ENCODE measurements at regions not wholly inside any gene's neighbourhood (a gene's known extent, or its start where the extent isn't known, plus 50 kb on each side); places are given as distances from the start of the nearest gene placed in this dataset.

- ATAC-seq (ENCODE audit: low read depth) = no peak
- Histone ChIP-seq H3K9me1 (ENCODE audit: insufficient read depth, low read length) (no peaks in the 10 kb centered on the region), H3K23ac (ENCODE audit: low read depth, low read length) (no peak overlapping the region), H2AFZ (replicated peaks; ENCODE audit: low read length, poor library complexity) (no peak overlapping the region), H3K9me3 (ENCODE audit: control insufficient read depth, insufficient read depth, low read length) (peaks cover 5% of the 10 kb centered on the region), H3K4ac (ENCODE audit: low read depth, low read length) (no peak overlapping the region), H4K8ac (ENCODE audit: low read depth in 2 of 2, low read length in 2 of 2) (no peak overlapping the region), H3K4me1 (ENCODE audit: control insufficient read depth, insufficient read depth, low read length) (no peaks in the 10 kb centered on the region), H3K14ac (replicated peaks; ENCODE audit: low read depth, low read length) (no peak overlapping the region), H2BK20ac (ENCODE audit: low read depth, low read length) (no peak overlapping the region), H3K27ac (ENCODE audit: insufficient read depth, low read length) (no peak overlapping the region), H2AK9ac (replicated peaks; ENCODE audit: low read depth, low read length, poor library complexity) (no peak overlapping the region), H2BK120ac (ENCODE audit: low read depth, low read length) (no peak overlapping the region), H3K36me3 (ENCODE audit: control insufficient read depth, insufficient read depth, low read length) (no peaks in the 10 kb centered on the region), H4K5ac (ENCODE audit: low read depth, low read length) (no peak overlapping the region), H2BK15ac (ENCODE audit: low read depth, low read length) (no peak overlapping the region), H4K91ac (ENCODE audit: insufficient read depth, low read depth, low read length) (no peak overlapping the region), H3K56ac (ENCODE audit: extremely low read depth, insufficient read depth, low read length) (no peak overlapping the region), H2AK5ac (ENCODE audit: low read depth, low read length) (no peak overlapping the region), H3K9ac (ENCODE audit: low read depth, low read length) (no peak overlapping the region), H3K4me3 (ENCODE audit: insufficient read depth, low read depth, low read length) (no peak overlapping the region), H3K18ac (ENCODE audit: low read depth, low read length) (no peak overlapping the region), H3K4me2 (ENCODE audit: low read depth, low read length) (no peak overlapping the region), H3K27me3 (ENCODE audit: control insufficient read depth, insufficient read depth, low read length) (no peaks in the 10 kb centered on the region), H4K20me1 (ENCODE audit: insufficient read depth, low read length) (no peaks in the 10 kb centered on the region), H2BK5ac (ENCODE audit: low read depth, low read length, poor library complexity, severe bottlenecking) (no peak overlapping the region), H3K79me1 (ENCODE audit: low read depth in 1 of 2, low read length in 2 of 2) (no peaks in the 10 kb centered on the region)
- no peak for TF ChIP-seq SMC3 (IDR thresholded peaks at IDR 0.05; ENCODE audit: low read depth, low read length)
- TF ChIP-seq MAZ (IDR thresholded peaks at IDR 0.05; ENCODE audit: borderline replicate concordance, low read depth, low read length) = no peak
- no peak for TF ChIP-seq RAD21 (IDR thresholded peaks at IDR 0.05; ENCODE audit: low read length)
- no peak for TF ChIP-seq RCOR1 (IDR thresholded peaks at IDR 0.05; ENCODE audit: insufficient replicate concordance, low read length)
- TF ChIP-seq CHD1 (IDR thresholded peaks at IDR 0.05; ENCODE audit: low read depth, low read length) = no peak
- no peak for TF ChIP-seq MXI1 (IDR thresholded peaks at IDR 0.05; ENCODE audit: borderline replicate concordance, low read depth, low read length)
- no peak for TF ChIP-seq RFX5 (IDR thresholded peaks at IDR 0.05; ENCODE audit: low read depth, low read length)
- no peak for TF ChIP-seq ELK1 (IDR thresholded peaks at IDR 0.05; ENCODE audit: borderline replicate concordance, low read depth, low read length)
- no peak for TF ChIP-seq POLR2A (IDR thresholded peaks at IDR 0.05; ENCODE audit: low read depth, low read length)
- no peak for TF ChIP-seq BHLHE40 (IDR thresholded peaks at IDR 0.05; ENCODE audit: low read depth, low read length)
- no peak for TF ChIP-seq USF2 (IDR thresholded peaks at IDR 0.05; ENCODE audit: low read depth, low read length)
- in situ Hi-C loops (cut with MboI; ENCODE audit: low sequenced_read_pairs) = no loop called here
- POLR2A ChIA-PET (ENCODE audit: unreplicated experiment) = no interaction called here
- BruUV-seq (replicated peaks) = no TSS peak
- WGBS, 2 experiments (ENCODE audit: extremely low coverage in 2 of 2, insufficient read length in 1 of 2) = 100% methylated on average over 1 of the region's 2 CpGs; no CpG with 5 or more reads in 1 of the 2 experiments
- dilution Hi-C loops (cut with HindIII; ENCODE audit: low sequenced_read_pairs, unreplicated experiment) = no loop called here
- CTCF ChIA-PET = no interaction called here
- no peak for DNase-seq
- intact Hi-C loops (cut with micrococcal nuclease) = no loop called here
Observed at GRCh38 chr5:162852134-162852533, 585.3 kb upstream of the CCNG1 start.

Data from IMR-90 (cell line).